Nephron progenitor cell (in vitro differentiated cells): ENCODE measurements at regions not wholly inside any gene's neighbourhood (a gene's known extent, or its start where the extent isn't known, plus 50 kb on each side); places are given as distances from the start of the nearest gene placed in this dataset.

ENCODE experiments used
- DNase-seq: peaks from one replicate; pipeline ENCODE4 v3.0.0; 2021
- H3K27ac Mint-ChIP-seq: 2 replicates; pipeline ENCODE4 v1.8.0; 2021; ENCODE audit warnings: mild to moderate bottlenecking, moderate library complexity, mixed read lengths
- H3K27me3 Mint-ChIP-seq: 2 replicates; pipeline ENCODE4 v1.8.0; 2021; ENCODE audit warnings: mild to moderate bottlenecking, low read depth, mixed read lengths; ENCODE audit not compliant: poor library complexity
- H3K36me3 Mint-ChIP-seq: 2 replicates; pipeline ENCODE4 v1.8.0; 2021; ENCODE audit warnings: low read depth, mixed read lengths
- H3K4me1 Mint-ChIP-seq: 2 replicates; pipeline ENCODE4 v1.8.0; 2021; ENCODE audit warnings: mixed read lengths
- H3K4me3 Mint-ChIP-seq: 2 replicates; pipeline ENCODE4 v1.8.0; 2021; ENCODE audit warnings: mild to moderate bottlenecking, moderate library complexity, mixed read lengths
- H3K9me3 Mint-ChIP-seq: 2 replicates; pipeline ENCODE4 v1.8.0; 2021; ENCODE audit warnings: mild to moderate bottlenecking, moderate library complexity, mixed read lengths
- TF ChIP-seq, protein P1 (sequence below): fragments of 200-600 bp; sonication (generic); IDR thresholded peaks from 2 replicates; pipeline ENCODE4 v1.5.0; 2021; ENCODE audit warnings: antibody characterized with exemption

GRCh38 chr3:26058901-26059321 lies 269.0 kb downstream of the OXSM start:
- no peaks in the 10 kb centered on the region for H3K9me3 Mint-ChIP-seq
- no peak overlapping the region for H3K4me3 Mint-ChIP-seq
- H3K4me1 Mint-ChIP-seq: peaks cover 23% of the 10 kb centered on the region
- H3K36me3 Mint-ChIP-seq: no peaks in the 10 kb centered on the region
- DNase-seq: no peak
- H3K27ac Mint-ChIP-seq: peak overlapping the region; percentile 49
- H3K27me3 Mint-ChIP-seq: no peaks in the 10 kb centered on the region
- TF ChIP-seq, protein P1, sequence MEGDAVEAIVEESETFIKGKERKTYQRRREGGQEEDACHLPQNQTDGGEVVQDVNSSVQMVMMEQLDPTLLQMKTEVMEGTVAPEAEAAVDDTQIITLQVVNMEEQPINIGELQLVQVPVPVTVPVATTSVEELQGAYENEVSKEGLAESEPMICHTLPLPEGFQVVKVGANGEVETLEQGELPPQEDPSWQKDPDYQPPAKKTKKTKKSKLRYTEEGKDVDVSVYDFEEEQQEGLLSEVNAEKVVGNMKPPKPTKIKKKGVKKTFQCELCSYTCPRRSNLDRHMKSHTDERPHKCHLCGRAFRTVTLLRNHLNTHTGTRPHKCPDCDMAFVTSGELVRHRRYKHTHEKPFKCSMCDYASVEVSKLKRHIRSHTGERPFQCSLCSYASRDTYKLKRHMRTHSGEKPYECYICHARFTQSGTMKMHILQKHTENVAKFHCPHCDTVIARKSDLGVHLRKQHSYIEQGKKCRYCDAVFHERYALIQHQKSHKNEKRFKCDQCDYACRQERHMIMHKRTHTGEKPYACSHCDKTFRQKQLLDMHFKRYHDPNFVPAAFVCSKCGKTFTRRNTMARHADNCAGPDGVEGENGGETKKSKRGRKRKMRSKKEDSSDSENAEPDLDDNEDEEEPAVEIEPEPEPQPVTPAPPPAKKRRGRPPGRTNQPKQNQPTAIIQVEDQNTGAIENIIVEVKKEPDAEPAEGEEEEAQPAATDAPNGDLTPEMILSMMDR: no peak

GRCh38 chr3:26061947-26062346 lies 272.1 kb downstream of the OXSM start:
- Mint-ChIP-seq H3K36me3 (no peaks in the 10 kb centered on the region), H3K27me3 (peaks cover 3% of the 10 kb centered on the region), H3K9me3 (no peaks in the 10 kb centered on the region), H3K27ac (no peak overlapping the region), H3K4me3 (no peak overlapping the region), H3K4me1 (peaks cover 23% of the 10 kb centered on the region)
- TF ChIP-seq, protein P1: no peak
- DNase-seq: no peak

GRCh38 chr3:26064297-26064696 lies 274.4 kb downstream of the OXSM start:
- peaks cover 6% of the 10 kb centered on the region for H3K27me3 Mint-ChIP-seq
- DNase-seq: no peak
- TF ChIP-seq, protein P1: no peak
- H3K27ac Mint-ChIP-seq: no peak overlapping the region
- no peaks in the 10 kb centered on the region for H3K9me3 Mint-ChIP-seq
- H3K4me1 Mint-ChIP-seq: peaks cover 21% of the 10 kb centered on the region
- no peaks in the 10 kb centered on the region for H3K36me3 Mint-ChIP-seq
- no peak overlapping the region for H3K4me3 Mint-ChIP-seq

DNA sequence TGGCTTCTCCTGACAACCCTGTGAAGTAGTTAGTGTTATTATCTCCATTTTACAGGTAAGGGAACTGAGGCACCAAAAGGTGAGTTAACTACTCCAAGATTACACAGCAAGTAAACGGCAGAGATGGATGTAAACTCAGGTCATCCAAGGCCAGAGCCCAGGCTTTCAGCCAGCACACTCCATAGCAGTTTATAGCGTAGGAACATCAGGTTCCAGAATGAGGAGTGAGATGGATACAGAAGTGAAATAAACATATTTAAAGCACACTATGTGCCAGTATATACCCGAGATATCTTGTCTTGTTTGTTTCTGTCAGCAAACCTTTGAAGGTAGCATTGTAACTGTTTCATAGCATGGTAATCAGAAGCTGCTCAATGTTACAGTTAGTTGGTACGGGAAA lies 279.0 kb downstream of the OXSM start:
- Mint-ChIP-seq H3K9me3 (no peaks in the 10 kb centered on the region), H3K4me1 (peaks cover 14% of the 10 kb centered on the region), H3K27me3 (peaks cover 6% of the 10 kb centered on the region), H3K27ac (no peak overlapping the region), H3K36me3 (no peaks in the 10 kb centered on the region), H3K4me3 (no peak overlapping the region)
- no peak for DNase-seq
- TF ChIP-seq, protein P1: no peak

DNA sequence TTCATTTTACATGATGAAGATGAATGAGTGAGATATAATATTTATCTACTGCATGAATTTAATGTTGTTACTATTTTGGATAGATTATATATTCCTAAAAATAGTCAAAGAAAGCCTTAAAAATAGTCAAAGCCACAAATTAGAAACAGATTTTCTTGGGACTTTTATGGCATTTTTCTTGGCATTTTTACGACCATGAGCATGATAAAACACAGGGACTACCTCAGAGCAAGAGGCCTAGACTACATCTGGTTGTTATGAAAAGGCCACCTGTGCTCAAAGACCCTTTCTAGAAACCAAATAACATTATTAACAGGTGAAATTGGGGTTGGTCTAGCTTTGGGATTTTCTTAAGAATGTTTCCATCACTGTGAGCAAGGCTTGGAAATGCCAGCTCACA lies 281.0 kb downstream of the OXSM start:
- Mint-ChIP-seq H3K36me3 (no peaks in the 10 kb centered on the region), H3K4me3 (no peak overlapping the region), H3K27me3 (peaks cover 6% of the 10 kb centered on the region), H3K9me3 (no peaks in the 10 kb centered on the region), H3K27ac (no peak overlapping the region), H3K4me1 (peaks cover 14% of the 10 kb centered on the region)
- TF ChIP-seq, protein P1: no peak
- no peak for DNase-seq

- no peak overlapping the region for H3K27ac Mint-ChIP-seq
- no peaks in the 10 kb centered on the region for H3K9me3 Mint-ChIP-seq
- TF ChIP-seq, protein P1: no peak
- no peak for DNase-seq
- H3K27me3 Mint-ChIP-seq: no peaks in the 10 kb centered on the region
- H3K4me3 Mint-ChIP-seq: no peak overlapping the region
- no peaks in the 10 kb centered on the region for H3K36me3 Mint-ChIP-seq
- peaks cover 14% of the 10 kb centered on the region for H3K4me1 Mint-ChIP-seq
Measured at GRCh38 chr3:26074080-26074479, 284.2 kb downstream of the OXSM start.
